ENCODE measurements at regions not wholly inside any gene's neighbourhood (a gene's known extent, or its start where the extent isn't known, plus 50 kb on each side); places are given as distances from the start of the nearest gene placed in this dataset.

DNA sequence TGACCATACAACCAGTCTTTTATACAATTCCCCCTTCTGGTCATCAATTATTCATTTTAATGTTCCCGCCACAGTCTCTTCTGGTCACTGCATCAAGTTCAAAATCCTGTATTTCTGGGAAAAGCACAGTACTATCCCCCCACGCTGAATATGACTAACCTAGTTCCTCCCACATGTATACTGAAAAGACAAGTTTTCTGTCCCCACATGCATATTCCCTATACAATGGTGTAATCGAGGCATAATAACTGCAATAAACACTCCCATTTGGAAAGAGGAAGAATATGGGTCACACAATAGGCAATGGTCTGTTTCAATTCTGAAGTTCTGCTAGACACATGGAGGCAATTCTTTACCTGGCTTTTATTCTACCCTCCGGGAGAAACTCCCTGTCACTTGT, 344.9 kb downstream of the EFNA5 start:
- DNase-seq, result no peak

DNA sequence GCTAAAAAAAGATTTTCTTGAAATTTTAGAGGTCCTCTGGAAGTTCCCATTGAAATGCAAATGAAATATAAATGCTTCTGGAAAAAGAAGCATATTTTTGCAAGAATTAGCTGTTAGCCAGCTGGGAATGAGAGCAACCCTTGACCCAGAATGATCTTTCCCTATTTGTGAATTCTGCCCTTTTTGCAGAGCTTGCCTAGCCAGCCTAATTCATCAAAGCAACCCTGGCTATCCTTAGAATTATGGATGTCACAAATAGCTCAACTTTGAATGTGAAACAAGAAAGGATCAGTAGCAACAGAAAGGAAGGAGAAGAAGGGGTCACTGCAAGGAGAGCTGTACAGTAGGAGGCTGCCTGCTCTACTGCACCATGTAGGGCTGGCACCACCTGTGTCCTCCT, 345.9 kb downstream of the EFNA5 start:
- no peak for DNase-seq

DNA sequence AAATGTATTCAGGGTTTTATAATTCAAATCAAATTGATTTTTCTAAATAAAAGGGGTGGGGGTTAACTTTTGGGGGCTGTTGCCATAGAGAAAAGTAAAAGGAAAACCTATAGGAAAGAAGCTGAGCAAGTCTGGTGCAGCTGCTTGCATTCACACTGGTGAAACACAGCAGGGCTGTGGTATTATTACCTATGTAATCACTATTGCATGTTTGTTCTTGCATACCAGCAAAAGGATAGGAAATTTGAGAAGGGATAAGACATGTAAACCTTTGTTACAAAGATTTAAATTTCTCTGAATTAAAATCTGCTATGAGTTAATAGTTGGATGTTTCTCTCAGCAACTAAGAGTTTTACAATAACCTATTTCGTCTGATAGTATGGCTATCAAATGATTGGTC, 346.7 kb downstream of the EFNA5 start:
- no peak for DNase-seq

DNA sequence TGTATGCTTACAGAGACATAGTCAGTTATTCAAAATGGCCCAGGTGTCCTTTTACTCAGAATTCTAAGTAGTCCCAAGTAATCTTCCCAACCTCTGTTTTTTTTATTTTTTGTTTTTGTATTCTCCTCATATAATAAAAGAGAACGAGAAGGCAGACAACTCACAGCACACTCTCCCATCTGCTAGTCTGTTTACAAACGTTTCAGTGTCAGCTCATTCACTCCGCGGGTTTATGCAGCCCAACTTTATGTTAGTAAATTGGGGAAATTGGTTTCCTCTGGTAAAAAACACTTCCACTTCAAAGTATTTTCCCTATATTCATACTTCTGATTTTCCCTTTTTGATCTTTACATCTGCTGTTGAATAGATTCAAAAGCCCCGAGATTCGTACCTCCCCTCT, 347.2 kb downstream of the EFNA5 start:
- no peak for DNase-seq

DNA sequence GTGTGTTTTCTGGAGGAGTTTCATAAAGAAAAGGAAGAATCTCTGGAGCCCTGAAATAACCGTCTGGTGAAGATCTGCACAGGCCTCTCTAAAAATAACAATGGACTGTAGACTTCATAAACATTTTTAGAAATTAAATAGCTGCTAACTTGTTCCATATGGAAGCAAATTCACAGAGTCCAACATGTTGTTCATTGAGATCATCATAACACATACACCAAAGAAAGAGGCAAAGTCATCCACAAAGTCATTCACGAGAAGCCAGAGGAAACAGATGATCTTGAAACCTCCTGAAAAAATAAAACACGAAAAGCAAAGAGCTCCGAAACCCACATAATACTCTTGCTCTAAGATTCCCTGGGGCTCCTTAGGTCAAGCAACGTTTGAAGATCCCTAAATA, 347.8 kb downstream of the EFNA5 start:
- no peak for DNase-seq

DNA sequence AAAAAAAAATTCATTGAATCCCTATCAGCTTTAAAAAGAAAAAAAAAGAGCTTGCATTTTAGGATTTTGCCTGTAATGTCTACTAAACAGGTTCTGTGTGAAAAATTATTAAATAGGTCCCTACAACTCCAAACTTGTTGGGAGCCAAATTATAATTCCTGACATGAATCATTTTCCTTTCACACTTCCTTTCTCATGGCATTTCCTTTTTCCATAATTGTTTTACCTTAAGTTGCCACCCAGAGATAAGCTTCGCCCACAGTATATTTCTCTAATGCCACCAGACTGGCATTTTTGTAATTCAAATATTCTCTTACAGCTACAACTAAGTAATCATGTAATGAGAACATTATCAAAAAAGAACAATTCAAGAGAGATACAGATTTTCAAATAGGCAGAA, 348.8 kb downstream of the EFNA5 start:
- DNase-seq, result no peak

DNA sequence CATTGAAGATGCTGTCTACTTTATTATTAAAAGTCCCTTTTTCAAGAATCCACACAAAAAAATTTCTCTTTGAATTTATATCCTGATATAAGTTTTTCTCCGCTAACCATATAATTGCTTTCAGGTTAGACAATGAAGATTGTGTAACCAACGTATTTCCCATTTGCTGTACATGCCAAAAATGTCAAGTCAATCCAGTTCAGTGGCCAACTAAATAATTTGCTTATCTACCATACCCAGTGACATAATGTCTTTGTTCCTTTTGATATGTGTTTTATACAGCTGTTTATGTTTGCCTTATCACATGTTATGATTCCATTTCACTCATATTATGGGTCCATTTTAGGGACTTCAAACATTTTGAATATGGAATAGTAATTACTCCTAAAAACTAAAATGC, 349.9 kb downstream of the EFNA5 start:
- DNase-seq, result no peak

DNA sequence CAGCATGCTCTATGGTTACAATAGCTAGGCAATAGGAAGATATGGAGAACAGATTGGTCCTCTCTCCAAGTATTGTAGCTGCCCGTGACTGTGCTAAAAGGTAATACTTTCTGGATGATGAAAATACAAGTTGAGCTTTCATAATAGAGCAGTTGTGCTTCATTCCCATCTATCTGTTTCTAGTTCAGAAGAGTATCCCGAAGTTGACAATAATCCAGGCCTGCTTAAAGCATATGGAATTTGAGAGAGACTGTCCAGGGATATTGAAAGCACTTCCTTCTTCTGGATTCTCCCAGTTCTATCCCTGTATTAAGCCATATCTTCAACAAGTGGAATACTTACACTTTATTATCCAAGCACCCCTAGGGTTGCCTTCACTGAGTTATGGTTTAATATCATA, 350.4 kb downstream of the EFNA5 start:
- no peak for DNase-seq

DNA sequence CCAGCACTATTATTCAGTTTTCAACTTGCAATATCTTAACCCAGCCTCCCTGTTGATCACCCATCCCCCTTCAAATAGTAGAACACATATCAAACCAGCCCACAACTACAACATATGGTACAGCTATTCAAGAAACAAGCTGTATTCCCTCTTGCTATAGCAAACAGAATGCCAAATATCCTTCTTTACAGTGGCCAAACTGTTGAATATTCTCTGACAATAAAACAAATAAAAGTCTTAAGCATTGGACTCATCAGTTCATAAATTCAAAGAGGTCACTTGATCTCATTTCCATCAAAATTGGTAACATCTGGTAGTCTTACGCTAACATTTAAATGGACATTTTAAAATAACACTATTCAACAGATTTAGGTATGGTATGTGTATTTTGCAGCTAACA, 350.8 kb downstream of the EFNA5 start:
- DNase-seq, result no peak

DNA sequence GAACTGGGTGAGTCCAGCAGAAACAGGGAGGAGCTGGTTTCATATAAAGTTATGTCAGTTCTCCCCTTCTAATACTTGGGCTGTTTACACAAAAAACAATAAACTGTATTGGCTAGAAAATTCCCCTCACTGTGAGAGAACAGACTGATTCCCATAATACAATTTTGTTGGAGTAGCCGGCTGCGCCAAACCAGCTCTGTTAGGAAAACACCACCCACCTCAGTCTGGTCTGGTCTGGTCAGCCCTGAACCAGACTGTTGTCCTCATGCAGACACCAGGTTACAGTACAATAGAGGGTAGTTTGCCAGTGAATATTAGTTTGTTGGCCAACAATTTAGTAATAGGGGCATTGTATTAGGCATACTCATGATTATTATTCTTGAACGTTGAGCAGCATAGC, 356.4 kb downstream of the EFNA5 start:
- no peak for DNase-seq

DNA sequence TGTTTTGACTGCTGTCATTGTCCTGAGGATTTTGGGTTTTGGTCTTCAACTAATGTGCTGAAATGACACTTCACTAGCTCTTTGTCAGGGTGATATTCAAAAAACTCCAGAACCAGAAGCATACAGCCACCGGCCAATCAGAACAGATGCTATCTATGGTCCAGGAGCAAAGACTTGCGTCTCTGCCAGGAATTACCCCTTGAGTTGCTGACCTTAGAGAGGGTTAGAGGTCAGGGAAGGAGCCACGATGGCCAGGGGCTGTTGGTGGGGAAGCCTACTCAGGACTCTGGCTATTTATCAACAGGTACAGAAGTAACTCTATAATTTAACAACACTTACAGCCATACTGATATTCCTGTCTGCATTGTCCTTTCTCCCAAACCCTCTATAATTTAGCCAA, 356.8 kb downstream of the EFNA5 start:
- DNase-seq, result no peak

DNA sequence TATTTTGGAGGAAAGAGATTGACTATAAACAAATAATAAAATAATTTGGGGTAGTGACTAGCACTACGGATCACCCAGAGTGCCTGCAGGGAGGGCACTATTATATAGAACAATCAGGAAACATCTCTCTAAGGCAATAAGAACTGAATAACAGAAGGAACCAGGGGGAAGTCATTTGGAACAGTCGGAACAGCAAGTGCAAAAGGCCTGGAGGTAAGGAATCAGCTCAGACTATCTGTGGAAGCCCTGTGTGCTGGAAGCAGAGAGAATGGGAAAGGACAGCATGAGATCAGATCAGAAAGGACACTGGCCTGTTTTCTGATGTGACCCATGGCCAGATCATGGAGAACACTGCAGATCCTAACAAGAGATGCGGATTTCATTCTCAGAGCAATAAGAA, 357.6 kb downstream of the EFNA5 start:
- no peak for DNase-seq

DNA sequence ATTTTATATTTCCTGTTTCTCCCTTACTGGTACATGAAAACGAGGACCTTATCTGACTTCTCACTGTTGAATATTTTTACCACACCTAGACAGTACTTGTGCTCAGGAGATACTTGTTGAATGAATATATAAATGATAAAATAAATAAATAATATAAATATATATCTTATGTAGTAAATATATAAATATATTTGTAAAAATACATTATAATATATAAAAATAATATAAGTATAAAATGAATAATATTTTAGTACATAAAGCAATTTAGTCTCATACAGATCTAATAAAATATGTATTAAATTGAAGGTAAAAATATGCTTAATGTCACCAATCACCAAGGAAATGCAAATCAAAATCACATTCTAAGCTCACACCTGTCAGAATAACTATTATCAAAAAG, 360.6 kb downstream of the EFNA5 start:
- no peak for DNase-seq

DNA sequence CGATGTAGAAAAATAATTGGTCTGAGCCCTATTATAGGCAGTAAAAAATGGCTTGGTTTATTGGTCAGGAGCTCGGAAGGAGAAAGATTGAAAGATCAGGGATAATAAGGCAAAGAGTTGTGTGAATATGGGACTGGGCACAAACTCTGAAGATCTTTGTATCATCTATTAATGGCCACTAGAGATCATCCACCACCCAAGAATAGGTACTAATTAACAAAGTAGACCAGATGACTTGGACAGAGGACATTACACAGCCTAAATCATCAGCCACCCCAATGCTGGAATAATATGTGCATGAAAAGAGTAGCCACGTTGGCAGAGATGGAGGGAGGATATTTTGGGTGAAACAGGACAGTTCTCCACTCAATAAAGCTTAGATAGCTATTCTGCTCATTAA, 364.1 kb downstream of the EFNA5 start:
- DNase-seq, result no peak

DNA sequence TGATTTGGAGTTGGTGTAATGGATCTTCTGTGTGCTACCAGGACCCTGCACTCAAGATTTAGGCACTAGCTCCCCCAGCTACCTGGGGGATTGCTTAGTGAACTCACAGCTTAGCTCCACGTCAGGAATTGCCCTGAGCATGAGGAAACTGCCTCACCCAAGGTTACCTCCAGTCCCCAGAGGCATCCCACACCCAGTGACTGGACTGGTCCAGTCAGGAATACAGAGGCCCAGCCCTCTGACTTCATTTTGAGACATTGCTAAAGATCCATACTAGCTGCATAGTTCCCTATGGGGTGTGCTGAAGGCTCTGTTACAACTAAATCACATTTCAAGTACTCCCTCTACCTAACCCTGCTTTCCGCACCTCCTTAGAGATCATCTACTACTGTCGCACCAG, 364.7 kb downstream of the EFNA5 start:
- DNase-seq, result no peak

DNA sequence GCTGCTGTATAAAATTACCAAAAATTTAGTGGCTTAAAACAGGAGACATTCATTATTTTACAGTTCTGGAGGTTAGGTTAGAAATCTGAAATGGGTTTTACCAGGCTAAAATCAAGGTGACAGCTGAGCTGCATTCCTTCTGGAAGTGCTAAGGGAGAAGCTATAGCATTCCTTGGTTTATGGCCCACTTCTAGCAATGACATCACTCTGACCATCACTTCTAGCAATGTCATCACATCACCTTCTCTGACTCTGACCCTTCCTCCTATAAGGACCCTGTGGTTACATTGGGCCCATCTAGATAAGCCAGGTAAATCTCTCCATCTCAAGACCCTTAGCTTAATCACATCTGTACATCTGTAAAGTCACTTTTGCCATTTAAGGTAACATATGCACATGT, 366.1 kb downstream of the EFNA5 start:
- DNase-seq, result no peak

DNA sequence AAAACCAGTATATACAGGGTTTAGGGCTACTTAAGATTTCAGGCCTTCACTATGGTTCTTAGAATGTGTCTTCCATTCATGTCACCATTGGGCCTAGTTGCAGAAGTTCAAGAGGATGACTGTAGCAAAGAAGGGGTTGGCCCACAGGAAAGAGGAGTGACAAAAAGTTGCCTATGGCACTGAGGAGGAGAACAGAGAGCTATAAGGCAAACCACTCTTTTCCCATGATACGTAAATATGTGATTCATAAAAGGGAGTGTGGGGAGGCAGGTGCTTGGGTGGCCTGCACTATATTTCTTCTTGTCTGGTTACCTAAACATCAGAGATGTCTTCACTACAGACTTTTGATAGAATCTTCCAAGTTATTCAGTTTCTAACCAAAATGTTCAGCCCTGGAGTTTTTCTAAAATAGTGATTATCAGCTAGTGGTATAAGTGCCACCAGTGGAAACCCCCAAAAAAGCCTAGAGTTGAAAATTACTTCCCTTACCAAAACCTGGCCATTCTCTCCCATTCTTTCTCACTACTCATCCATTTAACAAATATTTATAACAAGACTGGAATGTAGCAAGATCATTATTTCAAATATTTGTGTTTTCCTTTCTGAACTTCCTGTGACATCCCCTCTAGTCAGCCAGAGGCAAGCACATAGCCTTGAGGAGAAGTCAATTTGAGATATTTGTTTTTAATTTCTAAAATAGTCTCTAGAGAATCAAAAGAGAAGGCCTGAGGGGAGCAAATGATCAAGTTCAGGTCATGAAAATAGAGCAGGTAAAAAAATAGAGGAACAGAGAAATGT, 367.4 kb downstream of the EFNA5 start:
- DNase-seq, result no peak

DNA sequence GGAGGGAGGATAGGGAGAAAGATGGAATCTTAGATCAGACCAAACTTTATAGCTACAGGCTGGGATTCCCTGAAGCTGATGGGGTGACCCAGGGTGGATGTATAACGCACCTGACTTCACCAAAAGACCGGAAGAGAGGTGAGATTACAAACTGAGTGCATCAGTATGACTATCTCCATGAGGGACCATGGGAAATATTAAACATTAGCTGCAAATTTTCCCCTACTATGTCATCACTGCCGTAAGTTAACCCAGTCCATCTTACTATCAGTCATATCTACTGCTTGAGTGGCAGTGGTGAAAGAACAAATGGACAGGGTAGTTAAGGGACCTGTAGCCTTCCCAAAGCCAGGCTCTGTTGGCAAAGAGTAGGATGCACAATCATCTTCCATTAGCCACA, 368.3 kb downstream of the EFNA5 start:
- no peak for DNase-seq

DNA sequence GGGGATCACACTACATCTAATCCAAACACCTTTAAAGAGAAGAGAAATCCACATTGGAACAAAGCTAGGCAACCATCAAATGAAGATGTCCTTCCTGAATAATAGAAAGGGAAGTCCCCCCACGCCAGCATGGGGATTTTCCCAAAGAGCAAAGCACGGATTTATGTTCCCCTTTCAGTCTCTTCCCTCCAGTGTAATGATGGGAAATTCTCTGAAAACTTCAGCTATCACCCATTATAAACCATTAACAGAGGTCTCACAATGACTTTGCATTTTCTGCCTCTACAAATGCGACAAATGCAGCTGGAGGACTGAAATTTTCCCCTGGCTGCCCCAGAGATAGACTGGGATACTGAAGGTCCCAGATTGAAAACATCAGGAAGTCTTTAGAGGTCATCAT, 368.7 kb downstream of the EFNA5 start:
- no peak for DNase-seq

DNA sequence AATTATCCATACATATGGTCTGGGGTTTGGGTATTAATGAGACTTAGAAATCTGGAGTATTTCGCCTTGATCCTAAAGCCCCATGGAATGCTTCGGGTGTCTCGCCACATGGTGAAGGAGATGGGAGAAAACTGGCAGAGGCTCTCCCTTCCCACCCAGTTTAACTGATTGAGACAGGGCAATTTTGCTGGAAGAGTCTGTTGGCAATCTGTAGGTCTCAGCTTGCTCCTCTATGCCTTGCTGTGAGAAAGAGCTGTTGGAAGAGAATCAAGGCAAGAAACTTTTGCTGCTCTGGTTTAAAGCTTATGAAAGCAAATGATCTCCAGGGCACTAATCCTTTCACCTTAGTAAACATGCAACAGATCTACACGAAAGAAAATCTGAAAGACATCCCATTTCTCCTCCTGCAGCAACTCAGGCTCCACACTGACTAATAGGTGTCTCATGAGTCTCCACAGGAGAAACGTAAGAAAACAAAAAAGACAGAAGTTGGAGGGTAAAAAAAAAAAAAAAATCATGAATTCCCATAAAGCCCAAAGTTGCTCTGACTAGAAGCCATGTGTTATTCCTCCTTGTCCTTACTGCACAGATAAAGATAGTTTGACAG, 369.9 kb downstream of the EFNA5 start:
- DNase-seq, result no peak

DNA sequence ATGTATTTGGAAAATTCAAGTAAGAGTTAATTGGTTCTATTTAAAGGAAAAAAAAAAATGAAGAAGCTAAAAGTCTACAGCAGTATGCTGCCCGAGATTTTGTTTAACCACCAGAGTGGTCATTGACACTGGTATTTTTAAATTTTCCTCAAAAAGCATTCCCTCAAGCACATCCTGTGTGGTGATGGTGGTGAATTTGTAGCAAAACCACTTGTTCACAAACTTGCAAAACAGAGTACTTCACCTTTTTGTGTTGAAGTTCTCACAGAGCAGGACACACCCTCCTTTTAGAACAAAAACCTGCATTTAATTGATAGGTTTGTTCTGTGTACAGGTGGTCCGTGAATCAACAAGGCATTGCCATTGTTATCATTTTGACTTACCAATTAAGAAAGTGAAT, 374.2 kb downstream of the EFNA5 start:
- DNase-seq, result no peak

DNA sequence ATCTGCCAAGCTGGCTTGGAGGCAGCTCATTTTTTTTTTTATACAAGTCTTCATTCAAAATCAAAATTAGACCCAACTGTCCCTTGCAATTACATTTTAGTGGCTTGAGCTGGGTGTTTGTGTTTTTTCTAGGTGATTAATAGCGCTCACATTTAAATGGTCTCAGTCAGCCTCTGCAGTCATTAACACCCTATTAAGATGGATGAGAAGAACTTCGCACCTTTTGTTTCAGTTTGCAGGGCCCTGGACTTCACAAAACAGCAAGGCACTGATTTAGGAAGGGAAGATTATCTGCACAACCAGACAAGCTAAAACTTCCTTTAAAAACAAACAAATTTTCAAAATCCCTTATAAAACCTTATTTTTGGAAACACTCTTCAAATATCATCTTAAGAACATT, 374.8 kb downstream of the EFNA5 start:
- no peak for DNase-seq

DNA sequence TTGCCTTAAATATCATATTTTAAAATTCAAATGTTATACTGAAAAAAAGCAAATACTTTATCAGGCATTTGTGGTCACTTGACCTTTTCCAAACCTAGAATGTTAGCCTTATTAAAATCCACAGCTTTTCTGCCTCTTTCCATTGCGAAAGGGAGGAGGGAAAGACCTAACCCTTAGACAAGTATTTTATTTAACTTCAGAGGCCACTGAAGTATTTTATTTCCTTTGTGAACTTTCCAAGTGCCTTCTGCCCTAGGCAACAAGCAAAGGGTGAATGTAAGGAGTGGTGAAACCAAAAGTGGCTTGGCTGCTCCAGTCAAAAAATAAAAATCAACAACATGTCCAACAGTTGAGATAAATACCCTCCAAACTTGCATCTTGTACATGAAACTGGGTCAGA, 376.1 kb downstream of the EFNA5 start:
- DNase-seq, result no peak

DNA sequence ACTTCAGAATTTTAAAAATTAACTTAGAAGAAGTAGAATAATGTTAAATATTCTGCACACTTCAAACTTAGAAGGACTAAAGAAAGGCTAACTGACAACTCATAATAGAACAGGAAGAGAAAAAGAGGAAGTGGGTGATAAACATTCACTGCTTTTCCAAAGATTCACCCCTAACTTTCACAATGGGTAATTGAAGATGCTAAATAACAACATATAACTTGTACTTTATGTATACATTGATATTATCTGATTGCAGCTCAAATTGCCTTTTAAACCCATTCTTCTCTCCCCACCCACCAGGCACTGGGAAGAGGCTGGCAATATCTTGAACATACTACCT, 376.6 kb downstream of the EFNA5 start:
- no peak for DNase-seq

DNA sequence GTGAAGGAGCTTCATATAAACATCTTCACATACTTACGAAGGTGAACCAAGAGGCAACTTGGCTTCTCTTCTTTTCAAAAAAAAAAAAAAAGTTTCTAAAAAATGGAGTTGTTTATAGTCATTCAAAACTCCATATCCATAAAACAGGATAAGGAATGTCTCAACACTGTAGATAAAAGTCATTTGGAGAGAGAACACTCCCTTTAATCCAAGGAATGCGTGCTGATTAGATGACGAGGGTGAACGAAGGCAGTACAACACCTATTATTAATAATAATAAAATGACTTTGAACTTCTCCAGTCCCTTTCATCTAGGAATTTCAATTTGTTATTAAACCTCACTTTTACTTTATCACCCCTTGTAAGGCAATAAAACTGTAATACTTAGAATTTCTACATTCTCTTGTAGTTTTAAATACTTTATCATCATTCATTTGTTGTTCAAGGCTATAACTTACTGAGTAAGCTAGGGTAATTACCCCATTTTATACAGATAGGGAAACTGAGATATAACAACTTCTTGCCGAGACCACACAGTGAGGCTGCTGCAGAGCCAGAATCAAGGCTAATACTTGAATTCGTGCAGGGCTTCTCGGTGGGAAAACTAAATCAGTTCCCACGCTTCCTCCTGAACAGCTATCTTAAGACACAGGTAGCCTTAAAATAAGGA, 377.1 kb downstream of the EFNA5 start:
- no peak for DNase-seq

Data from islet precursor cell (in vitro differentiated cells).